Mesothelial cell of epicardium (in vitro differentiated cells): ENCODE measurements at regions not wholly inside any gene's neighbourhood (a gene's known extent, or its start where the extent isn't known, plus 50 kb on each side); places are given as distances from the start of the nearest gene placed in this dataset.
A peak's percentile ranks its signal among the peaks of the same experiment; 100 is the strongest.

Experiments used
- DNase-seq, 2 experiments: peaks; one replicate each; pipeline ENCODE4 v3.0.0; 2021; ENCODE audit warnings: low spot score in 2 of 2; ENCODE audit not compliant: unreplicated experiment in 2 of 2
- H3K27ac Mint-ChIP-seq: 2 replicates; pipeline ENCODE4 v1.8.0; 2021; ENCODE audit warnings: mixed read lengths
- H3K27me3 Mint-ChIP-seq: 2 replicates; pipeline ENCODE4 v1.8.0; 2021; ENCODE audit warnings: low read depth, mixed read lengths
- H3K36me3 Mint-ChIP-seq: 2 replicates; pipeline ENCODE4 v1.8.0; 2021; ENCODE audit warnings: mixed read lengths
- H3K4me1 Mint-ChIP-seq: 2 replicates; pipeline ENCODE4 v1.8.0; 2021; ENCODE audit warnings: mixed read lengths
- H3K4me3 Mint-ChIP-seq: 2 replicates; pipeline ENCODE4 v1.8.0; 2021; ENCODE audit warnings: mild to moderate bottlenecking, moderate library complexity, mixed read lengths
- H3K9me3 Mint-ChIP-seq: 2 replicates; pipeline ENCODE4 v1.8.0; 2021; ENCODE audit warnings: mixed read lengths
- CTCF ChIP-seq: fragments of 200-600 bp; sonication (generic); IDR thresholded peaks from one replicate; pipeline ENCODE4 v1.5.0; 2021; ENCODE audit warnings: antibody characterized with exemption; ENCODE audit not compliant: unreplicated experiment

- Mint-ChIP-seq H3K4me3 (peak overlapping the region; percentile 32), H3K27ac (peak overlapping the region; percentile 86), H3K9me3 (no peaks in the 10 kb centered on the region), H3K27me3 (no peaks in the 10 kb centered on the region), H3K4me1 (peaks cover 53% of the 10 kb centered on the region), H3K36me3 (no peaks in the 10 kb centered on the region)
- no peak for DNase-seq
- no peak for TF ChIP-seq CTCF
Measured at GRCh38 chrX:39904816-39905537, 192.8 kb downstream of the BCOR start.

- Mint-ChIP-seq H3K4me1 (peaks cover 47% of the 10 kb centered on the region), H3K4me3 (peak overlapping the region; percentile 32)
Measured at GRCh38 chrX:39905538-39905891, 192.2 kb downstream of the BCOR start.

GRCh38 chrX:39905946-39906345, 191.8 kb downstream of the BCOR start:
- Mint-ChIP-seq H3K4me1 (peaks cover 44% of the 10 kb centered on the region), H3K27me3 (no peaks in the 10 kb centered on the region), H3K36me3 (no peaks in the 10 kb centered on the region), H3K4me3 (no peak overlapping the region), H3K9me3 (no peaks in the 10 kb centered on the region), H3K27ac (no peak overlapping the region)
- no peak for TF ChIP-seq CTCF
- no peak for DNase-seq

More at GRCh38 chrX:39905538-39905891, 192.2 kb downstream of the BCOR start:
- no peaks in the 10 kb centered on the region for H3K36me3 Mint-ChIP-seq
- H3K9me3 Mint-ChIP-seq = no peaks in the 10 kb centered on the region
- no peak for TF ChIP-seq CTCF
- H3K27me3 Mint-ChIP-seq = no peaks in the 10 kb centered on the region
- DNase-seq = no peak
- peak overlapping the region; percentile 86 for H3K27ac Mint-ChIP-seq

GRCh38 chrX:39907964-39908661, 189.6 kb downstream of the BCOR start:
- H3K27me3 Mint-ChIP-seq = no peaks in the 10 kb centered on the region
- H3K4me1 Mint-ChIP-seq = peaks cover 37% of the 10 kb centered on the region
- H3K9me3 Mint-ChIP-seq = peaks cover 6% of the 10 kb centered on the region
- no peak for TF ChIP-seq CTCF
- no peak overlapping the region for H3K4me3 Mint-ChIP-seq
- H3K27ac Mint-ChIP-seq = peak overlapping the region; percentile 68
- H3K36me3 Mint-ChIP-seq = no peaks in the 10 kb centered on the region
- DNase-seq = no peak

GRCh38 chrX:39909996-39910395, 187.8 kb downstream of the BCOR start:
- Mint-ChIP-seq H3K27ac (no peak overlapping the region), H3K4me1 (peaks cover 28% of the 10 kb centered on the region), H3K27me3 (no peaks in the 10 kb centered on the region), H3K4me3 (no peak overlapping the region), H3K9me3 (peaks cover 9% of the 10 kb centered on the region), H3K36me3 (no peaks in the 10 kb centered on the region)
- no peak for DNase-seq
- no peak for TF ChIP-seq CTCF
